ENCODE measurements at regions not wholly inside any gene's neighbourhood (a gene's known extent, or its start where the extent isn't known, plus 50 kb on each side); places are given as distances from the start of the nearest gene placed in this dataset.
A peak's percentile ranks its signal among the peaks of the same experiment; 100 is the strongest.

- TF ChIP-seq EZH2phosphoT487 (IDR thresholded peaks at IDR 0.05; ENCODE audit: low read depth) (no peak), CTCF (IDR thresholded peaks at IDR 0.05; ENCODE audit: low read depth, low read length) (peak; percentile 21; the same call in 1 of the 2 replicates)
- Histone ChIP-seq H3K4me2 (ENCODE audit: low read length) (peak overlapping the region; percentile 50), H3K9ac (ENCODE audit: low read length) (no peak overlapping the region), H3K27ac (ENCODE audit: low read length) (no peak overlapping the region), H2AFZ (ENCODE audit: low read depth, low read length) (no peak overlapping the region; the same call in 1 of the 2 replicates), H3K79me2 (ENCODE audit: low read length) (no peaks in the 10 kb centered on the region), H3K4me3 (ENCODE audit: low read length) (peak overlapping the region; percentile 26), H3K36me3 (replicated peaks; ENCODE audit: low read depth, low read length) (no peaks in the 10 kb centered on the region), H3K9me3 (ENCODE audit: insufficient read depth, low read length) (no peaks in the 10 kb centered on the region), H3K4me1 (ENCODE audit: low read length) (no peaks in the 10 kb centered on the region), H3K27me3 (ENCODE audit: low read depth, low read length) (peaks cover 29% of the 10 kb centered on the region), H4K20me1 (ENCODE audit: insufficient read depth, low read length) (no peaks in the 10 kb centered on the region)
Observed at GRCh38 chr20:62578294-62578897, 63.9 kb upstream of the SLCO4A1 start.

GRCh38 chr20:62580052-62580451, 62.3 kb upstream of the SLCO4A1 start:
- TF ChIP-seq CTCF (IDR thresholded peaks at IDR 0.05; ENCODE audit: low read depth, low read length), result no peak
- no peak for TF ChIP-seq EZH2phosphoT487 (IDR thresholded peaks at IDR 0.05; ENCODE audit: low read depth)
- Histone ChIP-seq H3K36me3 (replicated peaks; ENCODE audit: low read depth, low read length) (no peaks in the 10 kb centered on the region), H4K20me1 (ENCODE audit: insufficient read depth, low read length) (no peaks in the 10 kb centered on the region), H3K9me3 (ENCODE audit: insufficient read depth, low read length) (no peaks in the 10 kb centered on the region), H2AFZ (ENCODE audit: low read depth, low read length) (no peak overlapping the region), H3K27ac (ENCODE audit: low read length) (no peak overlapping the region), H3K9ac (ENCODE audit: low read length) (no peak overlapping the region), H3K4me3 (ENCODE audit: low read length) (no peak overlapping the region), H3K4me2 (ENCODE audit: low read length) (no peak overlapping the region), H3K27me3 (ENCODE audit: low read depth, low read length) (peaks cover 19% of the 10 kb centered on the region), H3K79me2 (ENCODE audit: low read length) (no peaks in the 10 kb centered on the region), H3K4me1 (ENCODE audit: low read length) (no peaks in the 10 kb centered on the region)

GRCh38 chr20:62580733-62581132, 61.6 kb upstream of the SLCO4A1 start:
- no peaks in the 10 kb centered on the region for H4K20me1 ChIP-seq (ENCODE audit: insufficient read depth, low read length)
- peaks cover 16% of the 10 kb centered on the region for H3K27me3 ChIP-seq (ENCODE audit: low read depth, low read length)
- no peak overlapping the region for H3K9ac ChIP-seq (ENCODE audit: low read length)
- no peaks in the 10 kb centered on the region for H3K9me3 ChIP-seq (ENCODE audit: insufficient read depth, low read length)
- TF ChIP-seq EZH2phosphoT487 (IDR thresholded peaks at IDR 0.05; ENCODE audit: low read depth) (no peak), CTCF (IDR thresholded peaks at IDR 0.05; ENCODE audit: low read depth, low read length) (no peak)
- H2AFZ ChIP-seq (ENCODE audit: low read depth, low read length), result no peak overlapping the region
- H3K79me2 ChIP-seq (ENCODE audit: low read length), result no peaks in the 10 kb centered on the region
- no peak overlapping the region for H3K4me3 ChIP-seq (ENCODE audit: low read length)
- H3K4me1 ChIP-seq (ENCODE audit: low read length), result no peaks in the 10 kb centered on the region
- no peak overlapping the region for H3K27ac ChIP-seq (ENCODE audit: low read length)
- H3K4me2 ChIP-seq (ENCODE audit: low read length), result no peak overlapping the region
- no peaks in the 10 kb centered on the region for H3K36me3 ChIP-seq (replicated peaks; ENCODE audit: low read depth, low read length)

GRCh38 chr20:62581308-62581707, 61.0 kb upstream of the SLCO4A1 start:
- H2AFZ ChIP-seq (ENCODE audit: low read depth, low read length), result no peak overlapping the region
- peaks cover 15% of the 10 kb centered on the region for H3K27me3 ChIP-seq (ENCODE audit: low read depth, low read length)
- no peaks in the 10 kb centered on the region for H3K79me2 ChIP-seq (ENCODE audit: low read length)
- no peak overlapping the region for H3K9ac ChIP-seq (ENCODE audit: low read length)
- H3K27ac ChIP-seq (ENCODE audit: low read length), result no peak overlapping the region
- H3K4me1 ChIP-seq (ENCODE audit: low read length), result no peaks in the 10 kb centered on the region
- no peak overlapping the region for H3K4me2 ChIP-seq (ENCODE audit: low read length)
- no peaks in the 10 kb centered on the region for H3K36me3 ChIP-seq (replicated peaks; ENCODE audit: low read depth, low read length)
- no peaks in the 10 kb centered on the region for H4K20me1 ChIP-seq (ENCODE audit: insufficient read depth, low read length)
- H3K9me3 ChIP-seq (ENCODE audit: insufficient read depth, low read length), result no peaks in the 10 kb centered on the region
- no peak for TF ChIP-seq EZH2phosphoT487 (IDR thresholded peaks at IDR 0.05; ENCODE audit: low read depth)
- TF ChIP-seq CTCF (IDR thresholded peaks at IDR 0.05; ENCODE audit: low read depth, low read length), result no peak
- H3K4me3 ChIP-seq (ENCODE audit: low read length), result no peak overlapping the region
